ENCODE measurements at regions not wholly inside any gene's neighbourhood (a gene's known extent, or its start where the extent isn't known, plus 50 kb on each side); places are given as distances from the start of the nearest gene placed in this dataset.

- no peaks in the 10 kb centered on the region for H3K36me3 ChIP-seq (ENCODE audit: control insufficient read depth in 2 of 2, insufficient read depth in 2 of 2, low read length in 1 of 2)
- in situ Hi-C loops (cut with MboI), result no loop called here
- BruUV-seq (replicated peaks), result no TSS peak
Observed at GRCh38 chr21:15291621-15292266, 226.9 kb upstream of the NRIP1 start.

GRCh38 chr21:15293240-15293639 is 228.4 kb upstream of the NRIP1 start:
- H3K27me3 ChIP-seq (replicated peaks in 1 of 2; ENCODE audit: control insufficient read depth in 2 of 2, insufficient read depth in 2 of 2, low read length in 1 of 2), result no peaks in the 10 kb centered on the region
- no TSS peak for BruUV-seq (replicated peaks)
- intact Hi-C loops (cut with micrococcal nuclease; ENCODE audit: unreplicated experiment), result no loop called here
- no peaks in the 10 kb centered on the region for H3K9me3 ChIP-seq (replicated peaks; ENCODE audit: control insufficient read depth, insufficient read depth, low read length)
- CTCF ChIA-PET, result no interaction called here
- H3K4me3 ChIP-seq, result no peak overlapping the region
- no peaks in the 10 kb centered on the region for H3K4me1 ChIP-seq (ENCODE audit: control insufficient read depth, insufficient read depth, low read length)
- SMC1A ChIA-PET (ENCODE audit: uncharacterized antibody, unreplicated experiment), result interaction anchor here (1.0 kb wide), 1 partner anchor 190 kb away, joined by 3 read pairs; no protein-coding TSS in a partner anchor
- no peak overlapping the region for H3K4me2 ChIP-seq (ENCODE audit: control insufficient read depth, insufficient read depth)
- no peaks in the 10 kb centered on the region for H3K36me3 ChIP-seq (ENCODE audit: control insufficient read depth in 2 of 2, insufficient read depth in 2 of 2, low read length in 1 of 2)
- no peak for FAIRE-seq
- POLR2A ChIA-PET, result no interaction called here
- no peak overlapping the region for H2AFZ ChIP-seq (ENCODE audit: control insufficient read depth, low read depth, low read length)
- H3K79me2 ChIP-seq (ENCODE audit: control insufficient read depth, insufficient read depth, low read length), result no peaks in the 10 kb centered on the region
- in situ Hi-C loops (cut with MboI), result no loop called here
- RAD21 ChIA-PET (ENCODE audit: unreplicated experiment), result no interaction called here
- H3K27ac ChIP-seq (ENCODE audit: control insufficient read depth, insufficient read depth), result no peak overlapping the region
- no peak overlapping the region for H3K9ac ChIP-seq (ENCODE audit: control insufficient read depth, insufficient read depth, low read length)
- H4K20me1 ChIP-seq (ENCODE audit: control insufficient read depth, insufficient read depth), result no peaks in the 10 kb centered on the region
- no peak for DNase-seq (ENCODE audit: low read depth, low spot score)
- no peak for ATAC-seq
- TF ChIP-seq ZBTB33 (IDR thresholded peaks at IDR 0.05) (no peak), RELA (IDR thresholded peaks at IDR 0.05; ENCODE audit: borderline replicate concordance, partially characterized antibody) (no peak), SKIL (IDR thresholded peaks at IDR 0.05; ENCODE audit: low read depth, poor library complexity, severe bottlenecking) (no peak)

More at GRCh38 chr21:15291621-15292266, 226.9 kb upstream of the NRIP1 start:
- intact Hi-C loops (cut with micrococcal nuclease; ENCODE audit: unreplicated experiment), result no loop called here
- no peaks in the 10 kb centered on the region for H3K9me3 ChIP-seq (replicated peaks; ENCODE audit: control insufficient read depth, insufficient read depth, low read length)
- H3K79me2 ChIP-seq (ENCODE audit: control insufficient read depth, insufficient read depth, low read length), result no peaks in the 10 kb centered on the region
- H3K4me2 ChIP-seq (ENCODE audit: control insufficient read depth, insufficient read depth), result no peak overlapping the region
- 41% methylated on average over 4 of the region's 4 CpGs for WGBS (ENCODE audit: insufficient coverage, insufficient replicate concordance, low lambda C conversion rate, missing lambda C conversion rate)
- no peak for DNase-seq (ENCODE audit: low read depth, low spot score)
- no peak overlapping the region for H3K9ac ChIP-seq (ENCODE audit: control insufficient read depth, insufficient read depth, low read length)
- SMC1A ChIA-PET (ENCODE audit: uncharacterized antibody, unreplicated experiment), result no interaction called here
- POLR2A ChIA-PET, result no interaction called here
- CTCF ChIA-PET, result no interaction called here
- H2AFZ ChIP-seq (ENCODE audit: control insufficient read depth, low read depth, low read length), result no peak overlapping the region
- ATAC-seq, result no peak
- FAIRE-seq, result no peak
- H3K27ac ChIP-seq (ENCODE audit: control insufficient read depth, insufficient read depth), result no peak overlapping the region
- RAD21 ChIA-PET (ENCODE audit: unreplicated experiment), result no interaction called here
- H4K20me1 ChIP-seq (ENCODE audit: control insufficient read depth, insufficient read depth), result no peaks in the 10 kb centered on the region
- no peak for TF ChIP-seq EED (IDR thresholded peaks at IDR 0.05; ENCODE audit: low read depth)
- TF ChIP-seq FOS (IDR thresholded peaks at IDR 0.05; ENCODE audit: borderline replicate concordance, extremely low read depth, insufficient read length), result no peak
- TF ChIP-seq EP300 (IDR thresholded peaks at IDR 0.05; ENCODE audit: borderline replicate concordance in 1 of 2, control insufficient read depth in 1 of 2, low read depth in 2 of 2, low read length in 2 of 2), result no peak
- TF ChIP-seq ZNF24 (IDR thresholded peaks at IDR 0.05), result no peak
- TF ChIP-seq ZNF207 (IDR thresholded peaks at IDR 0.05; ENCODE audit: borderline replicate concordance), result no peak
- no peak for TF ChIP-seq STAT1 (conservative IDR thresholded peaks at IDR 0.05)
- no peak for TF ChIP-seq USF2 (IDR thresholded peaks at IDR 0.05; ENCODE audit: borderline replicate concordance, low read depth, low read length)
- H3K4me1 ChIP-seq (ENCODE audit: control insufficient read depth, insufficient read depth, low read length), result no peaks in the 10 kb centered on the region
- H3K4me3 ChIP-seq, result no peak overlapping the region
- no peaks in the 10 kb centered on the region for H3K27me3 ChIP-seq (replicated peaks in 1 of 2; ENCODE audit: control insufficient read depth in 2 of 2, insufficient read depth in 2 of 2, low read length in 1 of 2)
